GM19397 (cell line): ENCODE measurements at regions not wholly inside any gene's neighbourhood (a gene's known extent, or its start where the extent isn't known, plus 50 kb on each side); places are given as distances from the start of the nearest gene placed in this dataset.

ENCODE experiments used
- ATAC-seq: cut with Tn5 transposase; IDR thresholded peaks from one replicate; pipeline ENCODE4 v1.9.1; 2021; ENCODE audit warnings: mild to moderate bottlenecking, moderate library complexity; ENCODE audit not compliant: unreplicated experiment

DNA sequence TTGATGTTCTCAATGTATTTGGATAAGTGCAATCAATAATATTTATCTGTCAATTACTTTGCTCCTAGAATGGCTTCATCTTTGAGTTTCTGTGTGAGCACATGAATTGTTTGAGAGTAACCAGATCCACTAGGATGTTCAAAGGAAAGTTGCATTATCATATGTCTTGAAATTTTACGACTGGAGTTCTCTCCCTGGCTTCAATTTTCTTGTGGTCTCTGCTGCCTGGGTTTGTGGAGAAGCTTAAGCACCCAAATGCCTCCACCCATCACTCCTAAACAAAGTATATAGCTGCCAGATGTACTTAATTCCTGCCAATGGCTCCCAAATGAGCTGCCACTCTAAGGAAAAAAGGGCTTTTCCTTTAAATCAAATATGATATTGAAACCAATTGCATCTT, 1149.4 kb upstream of the ZEB2 start:
- no peak for ATAC-seq

- ATAC-seq = no peak
Observed at GRCh38 chr2:145666552-145666951, 1146.6 kb upstream of the ZEB2 start.

GRCh38 chr2:145657265-145657664, 1137.3 kb upstream of the ZEB2 start:
- ATAC-seq = no peak

GRCh38 chr2:145655165-145655765, 1135.3 kb upstream of the ZEB2 start:
- no peak for ATAC-seq

DNA sequence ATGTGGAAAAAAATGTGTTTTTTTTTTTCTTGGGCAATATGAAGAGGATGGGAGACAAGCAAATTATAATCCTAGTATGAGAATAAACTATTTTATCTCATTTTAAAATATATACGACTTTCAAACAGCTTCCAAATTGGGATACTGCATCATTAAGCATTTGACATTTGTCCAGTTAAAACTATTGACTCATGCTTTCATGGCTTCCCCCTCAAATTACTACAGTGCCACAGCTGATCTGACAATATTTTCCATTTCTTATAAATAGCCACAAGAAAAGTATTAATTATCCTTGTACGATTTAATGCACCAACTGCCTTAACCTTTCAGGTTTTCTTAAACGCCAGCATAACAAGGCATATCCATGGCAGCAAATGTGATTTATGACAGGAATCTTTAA, 1134.8 kb upstream of the ZEB2 start:
- ATAC-seq = no peak

- no peak for ATAC-seq
Observed at GRCh38 chr2:145654156-145654555, 1134.2 kb upstream of the ZEB2 start.

DNA sequence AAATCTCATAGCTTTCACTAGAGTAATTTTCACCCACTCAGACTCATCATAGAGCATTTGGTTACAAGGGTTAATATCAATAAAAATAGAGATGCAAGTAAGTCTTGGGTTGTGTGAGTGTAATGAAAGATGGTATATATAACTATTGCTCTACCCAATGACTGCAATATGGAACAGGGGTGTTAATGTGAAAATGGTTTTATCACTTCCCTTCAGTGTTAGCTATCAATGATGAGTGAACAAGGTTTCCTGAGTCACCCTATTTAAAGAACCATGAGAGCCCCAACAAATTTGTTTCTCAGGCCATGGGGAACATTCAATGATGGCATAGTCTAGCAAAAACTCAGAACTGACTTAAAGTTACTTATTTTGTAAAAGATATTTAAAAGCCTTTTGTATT, 1133.6 kb upstream of the ZEB2 start:
- ATAC-seq = no peak

- no peak for ATAC-seq
Observed at GRCh38 chr2:145652571-145653545, 1132.9 kb upstream of the ZEB2 start.

- ATAC-seq = no peak
Observed at GRCh38 chr2:145652036-145652435, 1132.1 kb upstream of the ZEB2 start.

- ATAC-seq = no peak
Observed at GRCh38 chr2:145650226-145650625, 1130.3 kb upstream of the ZEB2 start.

DNA sequence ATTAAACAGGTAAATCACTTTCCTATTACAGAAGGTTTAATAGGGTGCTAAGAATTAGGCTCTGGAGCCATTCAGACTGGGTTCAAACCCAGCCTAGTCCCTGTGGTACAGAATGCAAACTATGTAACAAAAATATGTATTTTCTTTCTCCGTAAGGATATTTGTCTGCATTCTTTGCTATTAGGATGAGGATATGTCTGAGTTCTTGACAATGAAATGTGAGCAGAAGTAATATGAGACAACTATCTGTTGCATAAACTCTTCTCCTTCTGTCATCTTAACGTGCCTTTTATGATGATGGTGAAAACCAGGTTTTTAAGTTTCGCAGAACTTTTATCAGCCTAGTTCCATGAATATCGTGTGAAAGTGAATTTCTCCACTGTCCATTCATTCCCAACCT, 1129.1 kb upstream of the ZEB2 start:
- no peak for ATAC-seq

DNA sequence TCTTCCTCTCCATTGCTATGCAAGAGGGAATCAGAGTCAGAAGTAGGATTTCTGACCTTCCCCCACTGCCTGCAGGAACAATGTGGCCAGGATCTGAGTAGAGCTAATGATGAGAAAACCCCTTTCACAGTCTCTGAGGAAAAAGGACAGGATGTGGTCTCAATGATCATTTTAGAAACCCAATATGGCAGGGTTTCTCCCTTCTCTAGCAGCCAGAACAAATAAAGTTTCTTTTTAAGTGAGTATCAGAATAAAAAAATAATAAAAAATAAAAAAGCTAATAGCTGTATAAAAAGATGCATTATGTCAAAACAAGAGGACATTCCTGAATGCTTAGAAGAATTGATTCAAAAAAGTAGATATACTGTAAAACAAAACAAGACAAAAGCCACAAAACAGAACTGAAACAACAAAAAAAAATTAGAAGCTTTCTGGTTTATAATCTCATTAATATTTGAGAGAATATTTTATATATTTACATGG, 1124.9 kb upstream of the ZEB2 start:
- ATAC-seq = peak; percentile 95

- ATAC-seq = no peak
Observed at GRCh38 chr2:145638675-145639074, 1118.8 kb upstream of the ZEB2 start.

- ATAC-seq = no peak
Observed at GRCh38 chr2:145635706-145636427, 1115.9 kb upstream of the ZEB2 start.

GRCh38 chr2:145631561-145631960, 1111.6 kb upstream of the ZEB2 start:
- no peak for ATAC-seq

GRCh38 chr2:145626301-145626700, 1106.4 kb upstream of the ZEB2 start:
- no peak for ATAC-seq

DNA sequence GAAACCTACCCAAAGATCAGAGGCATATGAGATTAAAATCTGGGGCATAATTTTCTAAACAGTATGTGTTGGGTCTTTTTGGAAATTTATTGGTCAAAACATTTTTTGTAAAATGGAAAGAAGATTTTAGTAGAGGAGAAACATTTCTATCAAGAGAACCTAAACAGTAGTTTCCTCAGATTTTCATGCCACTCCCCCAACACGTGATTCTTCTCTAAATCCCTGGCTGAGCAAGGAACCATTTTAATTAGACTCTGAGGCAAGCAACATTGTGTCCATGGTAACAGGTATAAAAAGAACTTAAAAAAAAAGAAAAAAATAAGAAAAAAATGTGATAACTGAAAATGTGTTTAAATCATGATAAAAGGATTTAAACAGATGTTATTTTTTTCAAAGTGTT, 1105.2 kb upstream of the ZEB2 start:
- ATAC-seq = no peak

DNA sequence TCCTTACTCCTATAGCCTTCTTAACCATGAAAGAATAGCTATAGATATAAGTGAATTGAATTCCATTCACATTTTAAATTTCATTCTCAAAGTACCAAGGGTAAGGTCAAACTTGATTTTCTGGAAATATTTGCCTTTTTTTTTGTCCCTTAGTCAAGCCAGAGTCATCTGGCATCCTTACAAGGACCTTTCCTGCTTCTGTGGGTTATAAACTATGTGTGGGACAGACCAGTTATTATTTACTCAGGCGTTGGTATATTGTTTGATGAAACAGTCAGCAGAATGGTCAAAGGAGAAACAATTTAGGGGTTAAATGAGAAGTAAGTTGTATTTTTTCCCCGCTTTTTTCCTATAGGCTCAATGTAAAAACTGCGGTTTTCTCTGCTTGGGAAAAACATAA, 1103.2 kb upstream of the ZEB2 start:
- no peak for ATAC-seq

- no peak for ATAC-seq
Observed at GRCh38 chr2:145622285-145622684, 1102.4 kb upstream of the ZEB2 start.

DNA sequence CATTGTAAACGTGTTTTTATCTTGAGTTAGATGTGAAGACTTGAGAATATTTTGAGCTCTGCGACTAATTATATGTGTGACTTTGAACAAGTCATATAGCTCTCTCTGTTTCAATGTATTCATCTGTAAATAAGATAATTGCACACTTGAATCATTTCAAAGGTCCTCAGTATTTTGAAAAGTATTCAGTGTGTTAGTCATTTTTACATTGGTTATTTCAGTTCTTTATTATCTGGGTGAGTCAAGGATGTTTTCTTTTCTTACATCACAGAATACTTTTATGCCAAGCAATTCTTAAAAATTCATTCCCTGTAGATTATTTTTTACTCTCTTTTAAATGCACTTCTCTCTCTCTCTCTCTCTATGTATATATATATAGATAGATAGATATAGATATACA, 1098.0 kb upstream of the ZEB2 start:
- ATAC-seq = no peak

DNA sequence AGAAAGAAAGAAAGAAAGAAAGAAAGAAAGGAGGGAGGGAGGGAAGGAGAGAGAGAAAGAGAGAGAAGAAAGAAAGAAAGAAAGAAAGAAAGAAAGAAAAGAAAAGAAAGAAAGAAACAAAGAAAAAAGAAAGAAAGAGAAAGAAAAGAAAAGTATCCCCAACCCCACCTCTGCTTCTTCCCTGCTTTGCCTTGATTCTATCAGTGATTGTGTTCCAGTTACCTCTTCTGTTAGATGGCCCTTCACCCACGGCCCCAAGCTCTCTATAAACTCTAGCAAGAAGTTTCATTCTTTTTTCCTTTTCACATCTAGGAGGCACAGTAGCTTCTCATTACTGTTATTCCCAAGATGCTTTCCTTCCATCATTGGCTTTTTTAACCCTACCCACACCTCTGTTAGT, 1097.5 kb upstream of the ZEB2 start:
- no peak for ATAC-seq

- ATAC-seq = no peak
Observed at GRCh38 chr2:145615626-145616025, 1095.7 kb upstream of the ZEB2 start.
